OCI-LY3 (cell line): ENCODE measurements at regions not wholly inside any gene's neighbourhood (a gene's known extent, or its start where the extent isn't known, plus 50 kb on each side); places are given as distances from the start of the nearest gene placed in this dataset.

ENCODE experiments used
- CTCF ChIP-seq: fragments of 200-600, 300-600 bp; sonication (generic); IDR thresholded peaks from 2 replicates; pipeline ENCODE4 v1.5.1; 2014; ENCODE audit warnings: antibody characterized with exemption, low read length, low read depth
- EZH2phosphoT487 ChIP-seq: fragments of 200-600 bp; shearing (Covaris generic); IDR thresholded peaks from 2 replicates; pipeline ENCODE4 v1.6.1; 2018; ENCODE audit warnings: antibody characterized with exemption, mixed run types, low read depth

- TF ChIP-seq CTCF (no peak), EZH2phosphoT487 (no peak)
These were observed 875.6 kb upstream of the ROBO1 start for GRCh38 chr3:80643421-80643820.
